H1 (cell line): ENCODE measurements at regions not wholly inside any gene's neighbourhood (a gene's known extent, or its start where the extent isn't known, plus 50 kb on each side); places are given as distances from the start of the nearest gene placed in this dataset.

ENCODE experiments used
- CTCF ChIP-seq, 3 experiments: IDR thresholded peaks; 1 replicate in 2 of 3; 2 replicates in 1 of 3; pipeline versions ENCODE4 v1.5.1 to v1.6.1; 2011; ENCODE audit warnings: low read length in 3 of 3, mild to moderate bottlenecking in 3 of 3, inconsistent platforms in 2 of 3, low read depth in 1 of 3, moderate library complexity in 1 of 3; ENCODE audit not compliant: insufficient read depth in 1 of 3; ENCODE audit errors: control extremely low read depth in 1 of 3
- EP300 ChIP-seq, 2 experiments: IDR thresholded peaks; 1 replicate in 1 of 2; 2 replicates in 1 of 2; pipeline ENCODE4 v1.6.1; 2011 to 2012; ENCODE audit warnings: low read depth in 2 of 2, low read length in 2 of 2, mild to moderate bottlenecking in 2 of 2, borderline replicate concordance in 1 of 2, inconsistent platforms in 1 of 2, moderate library complexity in 1 of 2
- EZH2 ChIP-seq: fragments of 200-600 bp; sonication (generic); IDR thresholded peaks from 2 replicates; pipeline ENCODE4 v1.7.1; 2012; ENCODE audit warnings: low read depth, mild to moderate bottlenecking, moderate library complexity, low read length, inconsistent platforms; ENCODE audit not compliant: severe bottlenecking
- FOSL1 ChIP-seq: IDR thresholded peaks from 2 replicates; pipeline ENCODE4 v1.6.1; 2011; ENCODE audit warnings: mild to moderate bottlenecking, low read depth, low read length, moderate library complexity; ENCODE audit not compliant: insufficient read depth
- SP1 ChIP-seq: IDR thresholded peaks from 2 replicates; pipeline ENCODE4 v1.6.1; 2011; ENCODE audit warnings: low read depth, low read length

- TF ChIP-seq CTCF (IDR thresholded peaks at IDR 0.05; ENCODE audit: control extremely low read depth in 1 of 3, insufficient read depth in 1 of 3, low read depth in 1 of 3, low read length in 3 of 3) (no peak), SP1 (no peak), EP300 (IDR thresholded peaks at IDR 0.05; ENCODE audit: borderline replicate concordance in 1 of 2, low read depth in 2 of 2, low read length in 2 of 2) (no peak), EZH2 (no peak), FOSL1 (no peak)
These were observed 209.2 kb upstream of the MAP3K1 start for GRCh38 chr5:56606192-56606591.
